MM.1S (cell line): ENCODE measurements at regions not wholly inside any gene's neighbourhood (a gene's known extent, or its start where the extent isn't known, plus 50 kb on each side); places are given as distances from the start of the nearest gene placed in this dataset.

Experiments
- DNase-seq: peaks from one replicate; pipeline ENCODE4 v3.0.0-alpha.2; 2015
- H2AFZ ChIP-seq: fragments of 300-600 bp; sonication (generic); 2 replicates; pipeline ENCODE4 v1.6.0; 2016; ENCODE audit warnings: antibody characterized with exemption, low read length
- H3F3A ChIP-seq: fragments of 300-600 bp; sonication (generic); 2 replicates; pipeline ENCODE4 v1.6.1; 2016; ENCODE audit warnings: mild to moderate bottlenecking, antibody characterized with exemption, low read length, moderate library complexity, mixed read lengths; ENCODE audit not compliant: insufficient read depth
- H3K27ac ChIP-seq: fragments of 300-600 bp; sonication (generic); 2 replicates; pipeline ENCODE4 v1.5.1; 2016; ENCODE audit warnings: mild to moderate bottlenecking, low read length
- H3K27me3 ChIP-seq: fragments of 300-600 bp; sonication (generic); replicated peaks from 2 replicates; pipeline ENCODE4 v1.6.0; 2016; ENCODE audit warnings: low read length; ENCODE audit not compliant: insufficient read depth
- H3K36me3 ChIP-seq: fragments of 300-600 bp; sonication (generic); replicated peaks from 2 replicates; pipeline ENCODE4 v1.6.1; 2016; ENCODE audit warnings: mild to moderate bottlenecking, low read length, mixed read lengths; ENCODE audit not compliant: insufficient read depth
- H3K4me1 ChIP-seq: fragments of 300-600 bp; sonication (generic); 2 replicates; pipeline ENCODE4 v1.6.1; 2016; ENCODE audit warnings: low read length, mixed read lengths
- H3K4me2 ChIP-seq: fragments of 300-600 bp; sonication (generic); 2 replicates; pipeline ENCODE4 v1.6.0; 2016; ENCODE audit warnings: low read depth, low read length
- H3K4me3 ChIP-seq: fragments of 300-600 bp; sonication (generic); 2 replicates; pipeline ENCODE4 v1.5.1; 2016; ENCODE audit warnings: low read length, mixed read lengths
- H3K79me2 ChIP-seq: fragments of 300-600 bp; sonication (generic); 2 replicates; pipeline ENCODE4 v1.6.1; 2016; ENCODE audit warnings: mixed run types, low read length, mixed read lengths
- H3K9ac ChIP-seq: fragments of 300-600 bp; sonication (generic); 2 replicates; pipeline ENCODE4 v1.6.1; 2016; ENCODE audit warnings: low read length, mixed read lengths
- H3K9me2 ChIP-seq: fragments of 300-600 bp; sonication (generic); replicated peaks from 2 replicates; pipeline ENCODE4 v1.6.1; 2016; ENCODE audit warnings: mild to moderate bottlenecking, low read length, mixed read lengths; ENCODE audit not compliant: insufficient read depth
- H3K9me3 ChIP-seq: fragments of 300-600 bp; sonication (generic); replicated peaks from 2 replicates; pipeline ENCODE4 v1.6.1; 2016; ENCODE audit warnings: mild to moderate bottlenecking, low read length, mixed read lengths; ENCODE audit not compliant: insufficient read depth
- H4K20me1 ChIP-seq: fragments of 300-600 bp; sonication (generic); 2 replicates; pipeline ENCODE4 v1.6.1; 2016; ENCODE audit warnings: mild to moderate bottlenecking, low read length, moderate library complexity, mixed read lengths; ENCODE audit not compliant: insufficient read depth
- CTCF ChIP-seq: fragments of 300-600 bp; sonication (generic); IDR thresholded peaks from 2 replicates; pipeline ENCODE4 v1.5.1; 2016; ENCODE audit warnings: antibody characterized with exemption, low read length, mixed read lengths
- EZH2 ChIP-seq: fragments of 300-600 bp; sonication (generic); optimal IDR thresholded peaks from 2 replicates; pipeline ENCODE3; 2017; ENCODE audit warnings: low read depth, mild to moderate bottlenecking, antibody characterized with exemption, low read length, mixed read lengths
- EZH2phosphoT487 ChIP-seq: fragments of 300-600 bp; sonication (generic); IDR thresholded peaks from 2 replicates; pipeline ENCODE4 v1.6.1; 2018; ENCODE audit warnings: antibody characterized with exemption, low read length

GRCh38 chr14:105806568-105806967 is 280.2 kb downstream of the TMEM121 start:
- no peak overlapping the region for H3K27ac ChIP-seq
- no peaks in the 10 kb centered on the region for H3K9me2 ChIP-seq
- H3F3A ChIP-seq = no peaks in the 10 kb centered on the region
- H3K4me1 ChIP-seq = no peaks in the 10 kb centered on the region
- H3K4me2 ChIP-seq = no peak overlapping the region
- no peaks in the 10 kb centered on the region for H3K27me3 ChIP-seq
- H3K79me2 ChIP-seq = no peaks in the 10 kb centered on the region
- H2AFZ ChIP-seq = no peak overlapping the region
- H3K4me3 ChIP-seq = no peak overlapping the region
- no peaks in the 10 kb centered on the region for H3K9me3 ChIP-seq
- no peak overlapping the region for H3K9ac ChIP-seq
- no peaks in the 10 kb centered on the region for H4K20me1 ChIP-seq
- TF ChIP-seq EZH2 (no peak), EZH2phosphoT487 (no peak), CTCF (no peak)
- H3K36me3 ChIP-seq = no peaks in the 10 kb centered on the region
- no peak for DNase-seq

- H3K27ac ChIP-seq = no peak overlapping the region
- no peak for DNase-seq
- no peaks in the 10 kb centered on the region for H3K36me3 ChIP-seq
- no peaks in the 10 kb centered on the region for H3K27me3 ChIP-seq
- H3F3A ChIP-seq = no peaks in the 10 kb centered on the region
- H3K79me2 ChIP-seq = no peaks in the 10 kb centered on the region
- H3K4me1 ChIP-seq = no peaks in the 10 kb centered on the region
- H3K9me2 ChIP-seq = no peaks in the 10 kb centered on the region
- no peak overlapping the region for H3K4me2 ChIP-seq
- H3K9ac ChIP-seq = no peak overlapping the region
- no peaks in the 10 kb centered on the region for H3K9me3 ChIP-seq
- H4K20me1 ChIP-seq = no peaks in the 10 kb centered on the region
- H2AFZ ChIP-seq = no peak overlapping the region
- TF ChIP-seq EZH2 = no peak
- no peak for TF ChIP-seq CTCF
- TF ChIP-seq EZH2phosphoT487 = no peak
- no peak overlapping the region for H3K4me3 ChIP-seq
Observed at GRCh38 chr14:105817971-105818711, 291.8 kb downstream of the TMEM121 start.

GRCh38 chr14:105818712-105819005 is 292.3 kb downstream of the TMEM121 start:
- no peaks in the 10 kb centered on the region for H3K79me2 ChIP-seq
- no peaks in the 10 kb centered on the region for H3K36me3 ChIP-seq
- H3K4me3 ChIP-seq = no peak overlapping the region
- TF ChIP-seq CTCF (no peak), EZH2 (no peak)
- no peak overlapping the region for H3K4me2 ChIP-seq
- H3K27me3 ChIP-seq = no peaks in the 10 kb centered on the region
- H3K9me2 ChIP-seq = no peaks in the 10 kb centered on the region
- H4K20me1 ChIP-seq = no peaks in the 10 kb centered on the region
- H3F3A ChIP-seq = no peaks in the 10 kb centered on the region
- no peaks in the 10 kb centered on the region for H3K4me1 ChIP-seq
- no peak overlapping the region for H3K27ac ChIP-seq
- no peak for DNase-seq
- no peak overlapping the region for H3K9ac ChIP-seq
- H2AFZ ChIP-seq = no peak overlapping the region
- H3K9me3 ChIP-seq = no peaks in the 10 kb centered on the region
